HG03108 (cell line): ENCODE measurements at regions not wholly inside any gene's neighbourhood (a gene's known extent, or its start where the extent isn't known, plus 50 kb on each side); places are given as distances from the start of the nearest gene placed in this dataset.
"Not testable (repeated sequence)": the region's sequence is repeated elsewhere in the genome, so short reads cannot be mapped to it uniquely, and the experiment has no call there.

Experiments
- ATAC-seq: cut with Tn5 transposase; IDR thresholded peaks from one replicate; pipeline ENCODE4 v1.9.1; 2021; ENCODE audit warnings: moderate library complexity; ENCODE audit not compliant: unreplicated experiment

GRCh38 chr3:81998139-81998755 lies 236.8 kb upstream of the GBE1 start:
- no peak for ATAC-seq

- ATAC-seq, result no peak
These were observed 235.9 kb upstream of the GBE1 start for GRCh38 chr3:81997390-81997789.

GRCh38 chr3:81995329-81995728 lies 233.9 kb upstream of the GBE1 start:
- ATAC-seq, result no peak

GRCh38 chr3:81989758-81990157 lies 228.3 kb upstream of the GBE1 start:
- no peak for ATAC-seq

- no peak for ATAC-seq
These were observed 227.8 kb upstream of the GBE1 start for GRCh38 chr3:81989274-81989673.

GRCh38 chr3:81987412-81987811 lies 226.0 kb upstream of the GBE1 start:
- ATAC-seq, result not testable (repeated sequence)

GRCh38 chr3:81985996-81986723 lies 224.7 kb upstream of the GBE1 start:
- ATAC-seq, result no peak

- ATAC-seq, result no peak
These were observed 221.9 kb upstream of the GBE1 start for GRCh38 chr3:81983382-81983781.

- ATAC-seq, result no peak
These were observed 219.4 kb upstream of the GBE1 start for GRCh38 chr3:81980596-81981494.

GRCh38 chr3:81974751-81975150 lies 213.3 kb upstream of the GBE1 start:
- ATAC-seq, result no peak

- no peak for ATAC-seq
These were observed 207.2 kb upstream of the GBE1 start for GRCh38 chr3:81968658-81969057.

GRCh38 chr3:81967393-81967792 lies 205.9 kb upstream of the GBE1 start:
- ATAC-seq, result no peak

- ATAC-seq, result no peak
These were observed 204.3 kb upstream of the GBE1 start for GRCh38 chr3:81965696-81966095.

GRCh38 chr3:81962396-81962795 lies 201.0 kb upstream of the GBE1 start:
- no peak for ATAC-seq

GRCh38 chr3:81958972-81959640 lies 197.7 kb upstream of the GBE1 start:
- ATAC-seq, result no peak

- ATAC-seq, result no peak
These were observed 194.4 kb upstream of the GBE1 start for GRCh38 chr3:81955878-81956277.

GRCh38 chr3:81953111-81953510 lies 191.7 kb upstream of the GBE1 start:
- ATAC-seq, result no peak

- ATAC-seq, result no peak
These were observed 190.7 kb upstream of the GBE1 start for GRCh38 chr3:81952141-81952540.

GRCh38 chr3:81951636-81952035 lies 190.2 kb upstream of the GBE1 start:
- ATAC-seq, result no peak

GRCh38 chr3:81951106-81951505 lies 189.7 kb upstream of the GBE1 start:
- no peak for ATAC-seq

GRCh38 chr3:81947359-81947758 lies 185.9 kb upstream of the GBE1 start:
- ATAC-seq, result no peak
